ENCODE measurements at regions not wholly inside any gene's neighbourhood (a gene's known extent, or its start where the extent isn't known, plus 50 kb on each side); places are given as distances from the start of the nearest gene placed in this dataset.

GRCh38 chr1:218692808-218693207, 347.7 kb downstream of the TGFB2 start:
- H3K9me3 Mint-ChIP-seq = no peaks in the 10 kb centered on the region
- no peak for TF ChIP-seq CTCF (IDR thresholded peaks at IDR 0.05; ENCODE audit: unreplicated experiment in 3 of 3)
- H3K4me3 Mint-ChIP-seq = no peak overlapping the region
- no peaks in the 10 kb centered on the region for H3K36me3 Mint-ChIP-seq (ENCODE audit: low read depth)
- no peak overlapping the region for H3K27ac Mint-ChIP-seq
- peaks cover 4% of the 10 kb centered on the region for H3K4me1 Mint-ChIP-seq
- H3K27me3 Mint-ChIP-seq (ENCODE audit: low read depth) = no peaks in the 10 kb centered on the region

GRCh38 chr1:218693599-218693998, 348.5 kb downstream of the TGFB2 start:
- Mint-ChIP-seq H3K9me3 (no peaks in the 10 kb centered on the region), H3K27me3 (ENCODE audit: low read depth) (no peaks in the 10 kb centered on the region), H3K4me3 (no peak overlapping the region), H3K4me1 (peaks cover 4% of the 10 kb centered on the region), H3K27ac (no peak overlapping the region), H3K36me3 (ENCODE audit: low read depth) (no peaks in the 10 kb centered on the region)
- no peak for TF ChIP-seq CTCF (IDR thresholded peaks at IDR 0.05; ENCODE audit: unreplicated experiment in 3 of 3)

- no peaks in the 10 kb centered on the region for H3K36me3 Mint-ChIP-seq (ENCODE audit: low read depth)
- TF ChIP-seq CTCF (IDR thresholded peaks at IDR 0.05; ENCODE audit: unreplicated experiment in 3 of 3) = no peak
- no peaks in the 10 kb centered on the region for H3K9me3 Mint-ChIP-seq
- H3K4me3 Mint-ChIP-seq = no peak overlapping the region
- no peak overlapping the region for H3K27ac Mint-ChIP-seq
- H3K4me1 Mint-ChIP-seq = peaks cover 4% of the 10 kb centered on the region
- H3K27me3 Mint-ChIP-seq (ENCODE audit: low read depth) = no peaks in the 10 kb centered on the region
These were observed 348.9 kb downstream of the TGFB2 start for GRCh38 chr1:218694085-218694484.

- Mint-ChIP-seq H3K36me3 (ENCODE audit: low read depth) (no peaks in the 10 kb centered on the region), H3K27ac (peak overlapping the region in 1 of 3 experiments; percentile 17), H3K27me3 (ENCODE audit: low read depth) (no peaks in the 10 kb centered on the region), H3K9me3 (no peaks in the 10 kb centered on the region), H3K4me1 (peaks cover 6% of the 10 kb centered on the region), H3K4me3 (no peak overlapping the region)
- no peak for TF ChIP-seq CTCF (IDR thresholded peaks at IDR 0.05; ENCODE audit: unreplicated experiment in 3 of 3)
These were observed 349.5 kb downstream of the TGFB2 start for GRCh38 chr1:218694636-218695035.

GRCh38 chr1:218695525-218695924, 350.4 kb downstream of the TGFB2 start:
- H3K27ac Mint-ChIP-seq = no peak overlapping the region
- no peak for TF ChIP-seq CTCF (IDR thresholded peaks at IDR 0.05; ENCODE audit: unreplicated experiment in 3 of 3)
- H3K4me3 Mint-ChIP-seq = no peak overlapping the region
- H3K27me3 Mint-ChIP-seq (ENCODE audit: low read depth) = no peaks in the 10 kb centered on the region
- no peaks in the 10 kb centered on the region for H3K9me3 Mint-ChIP-seq
- H3K4me1 Mint-ChIP-seq = peaks cover 9% of the 10 kb centered on the region
- no peaks in the 10 kb centered on the region for H3K36me3 Mint-ChIP-seq (ENCODE audit: low read depth)

GRCh38 chr1:218698141-218698540, 353.0 kb downstream of the TGFB2 start:
- Mint-ChIP-seq H3K4me3 (no peak overlapping the region), H3K9me3 (no peaks in the 10 kb centered on the region), H3K27ac (no peak overlapping the region), H3K36me3 (ENCODE audit: low read depth) (no peaks in the 10 kb centered on the region), H3K27me3 (ENCODE audit: low read depth) (no peaks in the 10 kb centered on the region), H3K4me1 (peaks cover 19% of the 10 kb centered on the region)
- TF ChIP-seq CTCF (IDR thresholded peaks at IDR 0.05; ENCODE audit: unreplicated experiment in 3 of 3) = no peak

All from nephron (organoid).